Activated CD4-positive, alpha-beta T cell treated with anti-CD3 and anti-CD28 coated beads, Interleukin-2, Interleukin-6, amounts not matched to agents 100 ng/mL and 50 ng/mL, durations not matched to agents 16 hours and 8 hours (primary cell): ENCODE measurements at regions not wholly inside any gene's neighbourhood (a gene's known extent, or its start where the extent isn't known, plus 50 kb on each side); places are given as distances from the start of the nearest gene placed in this dataset.
"Not testable (repeated sequence)": the region's sequence is repeated elsewhere in the genome, so short reads cannot be mapped to it uniquely, and the experiment has no call there.

Source experiments
- DNase-seq: peaks from one replicate; pipeline ENCODE4 v3.0.0-alpha.2; 2020

- DNase-seq: no peak
These were observed 203.1 kb upstream of the AUTS2 start for GRCh38 chr7:69395061-69395714.

- no peak for DNase-seq
These were observed 199.3 kb upstream of the AUTS2 start for GRCh38 chr7:69398986-69399385.

- DNase-seq: no peak
These were observed 198.9 kb upstream of the AUTS2 start for GRCh38 chr7:69399401-69399800.

DNA sequence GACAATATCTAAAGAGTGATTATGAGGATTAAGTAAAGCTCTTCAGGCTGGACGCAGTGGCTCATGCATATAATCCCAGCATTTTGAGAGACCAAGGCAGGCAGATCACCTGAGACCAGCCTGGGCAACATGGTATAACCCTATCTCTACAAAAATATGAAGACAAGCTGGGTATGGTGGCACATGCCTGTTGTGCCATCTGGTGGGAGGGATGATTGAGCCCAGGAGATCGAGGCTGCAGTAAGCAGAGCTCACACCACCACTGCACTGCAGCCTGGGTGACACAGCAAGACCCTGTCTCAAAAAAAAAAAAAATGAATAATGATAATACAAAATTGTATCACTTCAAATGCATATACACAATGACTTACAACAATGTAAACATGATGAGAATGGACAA is 195.6 kb upstream of the AUTS2 start:
- no peak for DNase-seq

GRCh38 chr7:69403169-69403568 is 195.1 kb upstream of the AUTS2 start:
- DNase-seq: no peak

DNA sequence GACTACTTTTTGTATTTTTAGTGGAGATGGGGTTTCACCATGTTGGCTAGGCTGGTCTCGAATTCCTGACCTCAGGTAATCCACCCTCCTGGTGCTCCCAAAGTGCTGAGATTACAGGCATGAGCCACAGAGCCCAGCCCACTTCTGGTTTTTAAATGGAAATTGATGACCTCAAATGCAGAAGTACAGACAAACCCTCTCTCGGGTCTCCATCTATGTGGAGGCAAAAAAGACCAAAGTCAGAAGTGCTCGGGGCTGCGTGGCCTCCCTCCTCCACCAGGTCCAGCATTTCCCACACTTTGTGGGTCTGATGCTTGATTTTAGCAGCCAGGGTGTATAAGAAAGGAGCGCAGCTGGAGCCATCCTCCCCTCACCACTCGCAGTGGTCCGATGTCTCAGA is 187.3 kb upstream of the AUTS2 start:
- no peak for DNase-seq

DNA sequence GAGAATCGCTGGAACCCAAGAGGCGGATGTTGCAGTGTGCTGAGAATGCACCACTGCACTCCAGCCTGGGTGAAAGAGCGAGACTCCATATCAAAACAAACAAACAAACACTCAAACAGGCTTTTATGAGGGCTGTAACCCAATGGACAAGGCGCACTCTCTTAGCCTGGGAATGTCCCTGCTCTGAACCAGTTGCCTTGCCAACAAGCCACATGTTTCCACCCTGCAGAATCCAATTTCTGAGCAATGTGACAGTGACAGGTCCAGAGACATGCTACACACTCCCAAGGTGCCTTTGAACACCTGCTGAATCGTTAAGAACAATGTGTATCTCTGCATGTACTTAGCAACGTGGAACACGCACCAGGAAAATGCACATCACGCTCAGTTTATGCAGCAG is 186.8 kb upstream of the AUTS2 start:
- no peak for DNase-seq

GRCh38 chr7:69412331-69413146 is 185.7 kb upstream of the AUTS2 start:
- peak; percentile 37 for DNase-seq

- no peak for DNase-seq
These were observed 183.7 kb upstream of the AUTS2 start for GRCh38 chr7:69414555-69414954.

DNA sequence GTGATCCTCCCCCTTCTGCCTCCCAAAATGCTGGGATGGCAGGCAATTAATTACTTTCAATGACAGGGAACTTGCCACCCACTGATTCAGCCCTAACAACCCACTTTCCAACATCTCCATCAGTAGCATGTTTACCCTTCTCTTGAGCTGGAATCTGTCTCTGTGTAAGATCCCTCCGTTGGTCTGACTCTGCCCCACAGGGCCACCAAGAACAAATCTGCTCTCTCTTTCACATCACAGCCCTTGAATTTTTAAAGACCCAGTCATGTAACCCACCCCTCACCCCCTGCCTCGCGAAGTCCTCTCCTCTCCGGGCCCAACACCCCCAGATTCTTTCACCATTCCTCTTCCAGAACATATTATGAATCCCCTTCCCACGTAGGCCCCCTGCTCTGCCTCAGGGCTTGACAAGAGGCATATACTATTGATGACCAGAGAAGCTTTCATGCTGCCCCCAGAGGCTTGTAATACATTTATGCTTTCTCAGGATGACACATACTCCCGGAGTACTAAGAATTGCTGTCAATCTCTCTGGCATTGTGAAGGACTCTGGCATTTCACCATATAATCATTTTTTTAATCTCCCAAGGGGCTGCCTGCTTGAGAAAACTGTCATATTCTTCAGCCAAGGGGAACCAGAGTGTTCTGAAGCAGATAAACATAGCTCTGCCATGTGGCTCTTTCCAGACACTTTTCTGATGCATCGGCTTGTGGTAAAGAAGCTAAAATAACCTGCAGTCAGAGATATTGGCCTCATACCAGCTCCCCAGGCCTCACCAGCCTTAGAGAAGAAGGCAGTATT is 179.2 kb upstream of the AUTS2 start:
- no peak for DNase-seq

DNA sequence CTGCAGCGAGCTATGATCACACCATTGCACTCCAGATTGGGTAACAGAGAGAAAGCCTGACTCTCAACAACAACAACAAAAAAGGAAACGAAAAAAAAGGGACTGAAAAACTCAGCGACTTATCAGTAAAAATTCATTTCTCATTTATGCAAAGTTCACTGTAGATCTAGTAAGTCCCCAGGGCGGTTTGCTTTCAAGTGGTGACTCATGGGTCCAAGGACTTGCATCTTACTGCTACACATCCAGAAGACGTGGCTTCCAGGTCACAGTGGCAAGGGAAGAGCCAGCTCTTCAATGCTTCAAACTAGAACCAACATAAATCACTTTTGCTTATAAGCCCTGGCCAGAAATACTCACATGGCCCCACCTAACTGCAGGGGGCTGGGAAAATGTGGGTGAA is 178.3 kb upstream of the AUTS2 start:
- no peak for DNase-seq

GRCh38 chr7:69422574-69422985 is 175.7 kb upstream of the AUTS2 start:
- DNase-seq: no peak

DNA sequence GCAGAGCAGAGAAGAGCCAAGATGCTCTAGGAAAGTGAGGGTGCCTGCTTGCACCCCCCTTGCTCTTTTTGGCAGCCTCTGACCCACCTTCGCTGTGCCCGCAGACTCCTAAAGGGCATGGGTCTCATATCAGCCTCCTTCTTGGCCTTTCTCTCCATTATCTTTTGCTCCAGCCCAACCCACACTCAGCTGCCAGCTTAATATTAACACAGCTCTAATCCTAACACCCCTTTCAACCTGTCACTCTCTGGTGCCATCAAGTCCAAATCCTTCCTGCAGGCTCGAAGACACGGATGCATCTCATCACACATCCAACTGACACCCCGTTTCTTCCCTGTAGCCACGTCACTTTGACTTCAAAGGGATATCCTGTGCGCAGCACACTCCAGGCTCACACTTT is 171.6 kb upstream of the AUTS2 start:
- DNase-seq: no peak

DNA sequence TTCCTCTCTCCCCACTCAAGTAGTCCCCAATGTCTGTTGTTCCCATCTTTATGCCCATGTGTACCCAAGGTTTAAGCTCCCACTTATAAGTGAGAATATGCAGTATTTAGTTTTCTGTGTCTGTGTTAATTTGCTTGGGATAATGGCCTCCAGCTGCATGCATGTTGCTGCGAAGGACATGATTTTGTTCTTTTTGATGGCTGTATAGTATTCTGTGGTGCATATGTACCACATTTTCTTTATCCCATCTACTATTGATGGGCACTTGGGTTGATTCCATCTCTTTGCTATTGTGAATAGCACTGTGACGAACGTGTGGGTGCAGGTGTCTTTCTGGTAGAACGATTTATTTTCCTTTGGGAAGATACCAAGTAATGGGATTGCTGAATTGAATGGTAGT is 170.2 kb upstream of the AUTS2 start:
- DNase-seq: no peak

GRCh38 chr7:69429911-69430383 is 168.3 kb upstream of the AUTS2 start:
- no peak for DNase-seq

DNA sequence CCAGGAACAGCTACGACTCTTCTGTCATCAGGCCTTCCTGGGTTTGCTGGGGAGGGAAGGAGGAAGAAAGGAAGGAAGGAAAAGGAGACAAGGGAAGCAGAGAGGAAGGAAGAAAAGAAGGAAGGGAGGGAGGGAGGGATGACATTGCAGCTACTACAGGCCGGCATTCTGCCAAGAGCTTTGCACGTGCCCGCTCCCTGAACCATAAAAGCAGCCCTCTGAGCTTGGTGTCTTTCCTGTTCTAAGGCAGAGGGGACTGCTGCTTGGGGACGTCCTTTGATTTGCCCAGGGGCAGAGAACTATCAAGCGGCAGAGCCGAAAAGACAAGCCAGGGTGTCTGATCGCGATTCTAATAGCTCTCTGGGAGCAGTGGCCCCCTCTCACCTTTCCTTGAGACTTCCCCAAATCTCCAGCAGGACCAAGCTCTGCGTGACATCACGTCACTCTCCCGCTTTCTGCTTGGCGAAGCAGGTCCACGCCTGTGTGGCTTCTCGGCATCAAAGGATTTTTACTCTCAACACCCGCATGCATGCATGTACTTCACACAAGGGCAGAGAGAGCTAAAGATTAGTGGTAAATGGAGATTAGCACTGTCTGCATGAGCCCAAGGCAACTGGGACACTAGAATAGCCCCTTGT is 167.8 kb upstream of the AUTS2 start:
- DNase-seq: no peak

DNA sequence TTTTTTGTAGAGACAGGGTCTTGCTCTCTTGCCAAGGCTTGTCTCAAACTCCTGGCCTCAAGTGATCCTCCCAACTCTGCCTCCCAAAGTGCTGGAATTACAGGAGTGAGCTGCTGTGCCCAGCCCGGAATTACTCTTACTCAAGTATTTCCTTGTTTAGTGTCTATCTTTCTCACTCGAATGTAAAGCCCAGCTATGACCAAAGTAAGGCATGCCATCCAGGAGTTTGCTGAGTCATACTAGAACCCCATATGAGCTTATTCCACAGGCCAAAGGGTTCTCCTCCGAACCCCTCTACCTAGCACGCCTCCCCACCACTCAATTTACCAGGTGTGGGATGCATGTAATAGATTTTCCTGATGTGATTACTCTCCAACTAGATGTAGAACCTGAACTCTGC is 166.6 kb upstream of the AUTS2 start:
- no peak for DNase-seq

DNA sequence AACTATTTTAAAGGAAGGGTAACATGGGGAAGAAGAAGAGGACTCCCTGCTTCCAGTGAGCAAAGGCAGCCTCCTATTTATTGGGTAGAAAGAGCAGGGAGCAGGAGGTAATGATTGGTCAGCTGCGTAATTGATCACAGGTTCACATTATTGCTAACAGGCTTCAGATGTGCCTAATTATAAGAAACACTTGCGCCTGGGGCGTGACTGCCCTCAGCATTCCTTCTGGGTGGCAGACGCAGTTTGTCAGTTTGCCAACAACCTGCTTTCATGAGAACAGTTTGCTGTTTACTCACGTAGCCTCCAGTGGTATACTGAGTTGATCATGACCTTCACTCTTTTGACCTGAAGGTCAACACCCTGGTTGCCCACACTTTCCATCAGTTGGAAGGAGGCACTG is 166.0 kb upstream of the AUTS2 start:
- DNase-seq: not testable (repeated sequence)

GRCh38 chr7:69433081-69433480 is 165.2 kb upstream of the AUTS2 start:
- DNase-seq: no peak

- DNase-seq: peak; percentile 18
These were observed 163.9 kb upstream of the AUTS2 start for GRCh38 chr7:69434398-69434815.

GRCh38 chr7:69435711-69436110 is 162.6 kb upstream of the AUTS2 start:
- DNase-seq: no peak

GRCh38 chr7:69436946-69437345 is 161.3 kb upstream of the AUTS2 start:
- no peak for DNase-seq
